ENCODE measurements at regions not wholly inside any gene's neighbourhood (a gene's known extent, or its start where the extent isn't known, plus 50 kb on each side); places are given as distances from the start of the nearest gene placed in this dataset.

DNA sequence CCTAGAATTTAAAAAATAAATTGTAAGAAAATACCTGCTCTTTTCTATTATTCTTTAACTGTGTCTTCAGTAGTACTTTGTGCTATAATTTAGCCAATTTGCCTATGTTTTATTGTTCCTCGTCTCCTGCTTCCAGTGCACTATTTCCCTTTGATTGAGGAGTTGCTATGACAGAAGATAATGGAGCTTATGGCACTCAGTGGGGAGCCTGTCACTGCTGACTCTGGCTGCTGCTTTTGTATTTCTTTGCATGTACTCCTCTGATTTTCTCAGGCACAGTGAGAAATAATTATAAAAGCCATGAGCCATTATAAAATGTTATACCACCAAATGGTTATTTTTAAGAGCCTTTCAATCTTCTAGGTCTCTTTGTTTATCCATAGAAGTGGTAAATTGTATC lies 1310.8 kb upstream of the SLC39A10 start:
- Mint-ChIP-seq H3K27ac (ENCODE audit: unreplicated experiment) (no peak overlapping the region), H3K4me3 (ENCODE audit: unreplicated experiment) (no peak overlapping the region), H3K27me3 (ENCODE audit: insufficient read depth, unreplicated experiment) (no peaks in the 10 kb centered on the region), H3K9me3 (ENCODE audit: unreplicated experiment) (no peaks in the 10 kb centered on the region), H3K4me1 (ENCODE audit: low read depth, unreplicated experiment) (no peaks in the 10 kb centered on the region), H3K36me3 (ENCODE audit: insufficient read depth, unreplicated experiment) (no peaks in the 10 kb centered on the region)
- H3K4me1 ChIP-seq = no peaks in the 10 kb centered on the region
- H3K27me3 ChIP-seq (replicated peaks; ENCODE audit: control insufficient read depth, insufficient read depth, low read length) = no peaks in the 10 kb centered on the region
- no peaks in the 10 kb centered on the region for H3K36me3 ChIP-seq (ENCODE audit: control insufficient read depth, insufficient read depth, low read length)
- intact Hi-C loops (cut with micrococcal nuclease; ENCODE audit: unreplicated experiment) = no loop called here
- CTCF ChIA-PET = no interaction called here
- TF ChIP-seq, protein P1, sequence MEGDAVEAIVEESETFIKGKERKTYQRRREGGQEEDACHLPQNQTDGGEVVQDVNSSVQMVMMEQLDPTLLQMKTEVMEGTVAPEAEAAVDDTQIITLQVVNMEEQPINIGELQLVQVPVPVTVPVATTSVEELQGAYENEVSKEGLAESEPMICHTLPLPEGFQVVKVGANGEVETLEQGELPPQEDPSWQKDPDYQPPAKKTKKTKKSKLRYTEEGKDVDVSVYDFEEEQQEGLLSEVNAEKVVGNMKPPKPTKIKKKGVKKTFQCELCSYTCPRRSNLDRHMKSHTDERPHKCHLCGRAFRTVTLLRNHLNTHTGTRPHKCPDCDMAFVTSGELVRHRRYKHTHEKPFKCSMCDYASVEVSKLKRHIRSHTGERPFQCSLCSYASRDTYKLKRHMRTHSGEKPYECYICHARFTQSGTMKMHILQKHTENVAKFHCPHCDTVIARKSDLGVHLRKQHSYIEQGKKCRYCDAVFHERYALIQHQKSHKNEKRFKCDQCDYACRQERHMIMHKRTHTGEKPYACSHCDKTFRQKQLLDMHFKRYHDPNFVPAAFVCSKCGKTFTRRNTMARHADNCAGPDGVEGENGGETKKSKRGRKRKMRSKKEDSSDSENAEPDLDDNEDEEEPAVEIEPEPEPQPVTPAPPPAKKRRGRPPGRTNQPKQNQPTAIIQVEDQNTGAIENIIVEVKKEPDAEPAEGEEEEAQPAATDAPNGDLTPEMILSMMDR (IDR thresholded peaks at IDR 0.05; ENCODE audit: insufficient read depth in 1 of 2, low read depth in 1 of 2, low read length in 1 of 2, severe bottlenecking in 1 of 2, unreplicated experiment in 1 of 2) = no peak
- no TSS peak for BruUV-seq (replicated peaks)
- no peak for DNase-seq
- H3K4me3 ChIP-seq (ENCODE audit: low read depth, low read length) = no peak overlapping the region
- H3K9me3 ChIP-seq = no peaks in the 10 kb centered on the region
- POLR2A ChIA-PET = no interaction called here

GRCh38 chr2:194345347-194345746 lies 1311.7 kb upstream of the SLC39A10 start:
- no peaks in the 10 kb centered on the region for H3K36me3 ChIP-seq (ENCODE audit: control insufficient read depth, insufficient read depth, low read length)
- Mint-ChIP-seq H3K4me3 (ENCODE audit: unreplicated experiment) (no peak overlapping the region), H3K27me3 (ENCODE audit: insufficient read depth, unreplicated experiment) (no peaks in the 10 kb centered on the region), H3K4me1 (ENCODE audit: low read depth, unreplicated experiment) (no peaks in the 10 kb centered on the region), H3K9me3 (ENCODE audit: unreplicated experiment) (no peaks in the 10 kb centered on the region), H3K36me3 (ENCODE audit: insufficient read depth, unreplicated experiment) (no peaks in the 10 kb centered on the region), H3K27ac (ENCODE audit: unreplicated experiment) (no peak overlapping the region)
- no TSS peak for BruUV-seq (replicated peaks)
- no peaks in the 10 kb centered on the region for H3K9me3 ChIP-seq
- H3K4me1 ChIP-seq = no peaks in the 10 kb centered on the region
- ChIA-PET POLR2A (no interaction called here), CTCF (no interaction called here)
- DNase-seq = no peak
- TF ChIP-seq, protein P1 (IDR thresholded peaks at IDR 0.05; ENCODE audit: insufficient read depth in 1 of 2, low read depth in 1 of 2, low read length in 1 of 2, severe bottlenecking in 1 of 2, unreplicated experiment in 1 of 2) = no peak
- H3K27me3 ChIP-seq (replicated peaks; ENCODE audit: control insufficient read depth, insufficient read depth, low read length) = no peaks in the 10 kb centered on the region
- intact Hi-C loops (cut with micrococcal nuclease; ENCODE audit: unreplicated experiment) = no loop called here
- H3K4me3 ChIP-seq (ENCODE audit: low read depth, low read length) = no peak overlapping the region

GRCh38 chr2:194343167-194343566 lies 1313.9 kb upstream of the SLC39A10 start:
- no peaks in the 10 kb centered on the region for H3K27me3 ChIP-seq (replicated peaks; ENCODE audit: control insufficient read depth, insufficient read depth, low read length)
- no peak for DNase-seq
- no peak overlapping the region for H3K4me3 ChIP-seq (ENCODE audit: low read depth, low read length)
- ChIA-PET CTCF (no interaction called here), POLR2A (no interaction called here)
- no peaks in the 10 kb centered on the region for H3K4me1 ChIP-seq
- BruUV-seq (replicated peaks) = no TSS peak
- Mint-ChIP-seq H3K9me3 (ENCODE audit: unreplicated experiment) (no peaks in the 10 kb centered on the region), H3K27ac (ENCODE audit: unreplicated experiment) (no peak overlapping the region), H3K4me3 (ENCODE audit: unreplicated experiment) (no peak overlapping the region), H3K36me3 (ENCODE audit: insufficient read depth, unreplicated experiment) (no peaks in the 10 kb centered on the region), H3K27me3 (ENCODE audit: insufficient read depth, unreplicated experiment) (no peaks in the 10 kb centered on the region), H3K4me1 (ENCODE audit: low read depth, unreplicated experiment) (no peaks in the 10 kb centered on the region)
- no peaks in the 10 kb centered on the region for H3K9me3 ChIP-seq
- intact Hi-C loops (cut with micrococcal nuclease; ENCODE audit: unreplicated experiment) = no loop called here
- H3K36me3 ChIP-seq (ENCODE audit: control insufficient read depth, insufficient read depth, low read length) = no peaks in the 10 kb centered on the region
- TF ChIP-seq, protein P1 (IDR thresholded peaks at IDR 0.05; ENCODE audit: insufficient read depth in 1 of 2, low read depth in 1 of 2, low read length in 1 of 2, severe bottlenecking in 1 of 2, unreplicated experiment in 1 of 2) = no peak
